ENCODE measurements at regions not wholly inside any gene's neighbourhood (a gene's known extent, or its start where the extent isn't known, plus 50 kb on each side); places are given as distances from the start of the nearest gene placed in this dataset.
A peak's percentile ranks its signal among the peaks of the same experiment; 100 is the strongest.

GRCh38 chr12:28827861-28828260 is 321.2 kb upstream of the FAR2 start:
- no peak for DNase-seq

DNA sequence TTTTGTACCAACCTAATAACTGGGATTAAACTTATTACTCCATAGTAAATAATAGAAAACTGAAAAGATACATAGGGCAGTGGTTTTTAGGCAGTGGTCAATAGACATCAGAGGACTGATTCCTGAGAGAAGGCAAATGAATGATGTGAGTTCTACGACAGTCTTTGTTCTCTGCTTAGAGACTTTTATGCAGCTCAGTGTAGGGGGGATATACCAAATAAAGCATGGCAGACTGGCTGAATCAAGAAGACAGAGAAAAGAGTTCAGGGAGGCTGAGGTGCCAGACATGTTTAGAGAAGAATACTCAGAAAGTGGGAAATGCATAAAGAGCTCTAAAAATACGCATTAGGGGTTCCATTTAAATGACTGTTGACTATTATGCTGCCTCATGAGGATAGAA is 320.8 kb upstream of the FAR2 start:
- DNase-seq = no peak

GRCh38 chr12:28830491-28830890 is 318.6 kb upstream of the FAR2 start:
- DNase-seq = no peak

DNA sequence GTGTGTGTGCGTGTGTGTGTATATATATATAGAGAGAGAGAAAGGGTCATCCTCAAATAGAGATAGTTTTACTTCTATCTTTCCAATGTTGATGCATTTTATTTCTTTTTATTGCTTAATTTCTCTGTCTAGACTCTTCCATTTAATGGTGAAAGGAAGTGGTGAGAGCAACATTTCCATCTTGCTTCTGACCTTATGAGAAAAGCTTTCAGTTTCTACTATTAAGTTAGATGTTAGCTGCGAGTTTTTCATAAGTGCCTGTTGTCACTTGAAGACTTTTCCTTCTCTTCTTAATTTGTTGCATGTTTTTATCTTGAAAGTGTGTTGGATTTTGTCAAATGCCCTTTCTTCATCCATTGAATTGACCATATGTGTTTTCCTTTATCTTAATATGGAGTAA is 304.4 kb upstream of the FAR2 start:
- DNase-seq = no peak

GRCh38 chr12:28851781-28852180 is 297.3 kb upstream of the FAR2 start:
- no peak for DNase-seq

DNA sequence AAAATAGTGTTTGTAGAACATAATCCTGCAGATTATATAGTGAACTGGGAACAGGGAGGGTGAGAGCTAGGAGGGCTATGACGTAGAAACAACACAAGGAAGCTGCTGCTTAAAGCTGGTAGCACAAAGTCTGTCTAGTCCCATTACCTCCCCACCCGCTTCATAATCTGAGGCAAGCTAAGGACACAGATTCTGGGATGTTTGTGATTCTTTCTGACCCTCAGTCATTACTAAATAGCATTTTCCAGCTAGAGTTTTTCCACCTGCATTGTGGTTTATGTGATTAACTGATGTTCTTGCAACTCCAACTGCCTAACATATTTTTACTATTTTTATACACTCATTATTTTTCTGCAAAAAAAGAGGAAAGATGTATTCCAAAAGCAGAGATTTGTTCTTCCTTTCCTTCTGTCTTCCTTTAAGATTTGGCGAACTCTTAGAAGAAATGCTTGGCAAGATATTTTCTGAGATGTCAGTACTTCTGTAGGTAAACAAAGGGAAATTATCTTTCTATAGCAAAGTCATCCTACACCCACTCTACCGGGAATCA is 293.2 kb upstream of the FAR2 start:
- DNase-seq = no peak

DNA sequence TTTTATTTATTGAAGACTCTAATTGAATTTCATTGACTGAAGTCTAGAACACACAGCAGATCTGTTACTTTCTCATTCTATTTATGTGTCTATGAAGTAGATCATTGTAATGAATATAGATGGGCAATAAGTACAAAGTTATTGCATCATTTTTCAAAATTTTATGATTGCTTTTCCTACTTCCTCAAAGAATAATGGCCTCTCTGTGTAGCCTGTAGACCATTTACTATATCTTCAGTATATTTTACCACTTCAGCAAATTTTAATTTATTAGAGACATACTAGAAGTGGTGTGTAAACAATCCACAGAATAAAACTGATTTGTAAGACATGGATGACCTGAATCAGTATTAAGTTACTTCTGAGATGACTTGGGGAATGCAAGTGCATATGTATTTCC is 291.7 kb upstream of the FAR2 start:
- no peak for DNase-seq

- no peak for DNase-seq
These were observed 289.5 kb upstream of the FAR2 start for GRCh38 chr12:28859551-28859950.

DNA sequence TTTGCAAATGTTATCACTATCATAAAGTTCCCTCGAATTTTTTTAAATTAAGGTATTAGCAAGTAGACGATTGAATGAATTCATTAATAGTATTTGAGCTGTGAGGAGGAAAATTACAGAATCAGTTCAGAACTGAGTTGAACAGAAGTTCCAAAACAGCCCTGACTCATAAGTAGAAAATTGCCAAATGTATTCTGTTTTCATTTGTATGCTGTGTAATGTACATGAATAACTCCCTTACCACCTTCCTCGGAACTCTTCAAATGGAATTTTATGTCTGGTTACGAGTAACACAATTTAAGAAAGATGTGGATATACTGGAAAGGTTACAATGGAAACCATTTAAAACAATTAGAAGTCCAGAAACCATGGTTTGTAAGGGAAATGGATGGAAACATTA is 283.3 kb upstream of the FAR2 start:
- no peak for DNase-seq

GRCh38 chr12:28866296-28866695 is 282.8 kb upstream of the FAR2 start:
- no peak for DNase-seq

- DNase-seq = no peak
These were observed 282.2 kb upstream of the FAR2 start for GRCh38 chr12:28866715-28867503.

GRCh38 chr12:28868414-28868813 is 280.7 kb upstream of the FAR2 start:
- no peak for DNase-seq

DNA sequence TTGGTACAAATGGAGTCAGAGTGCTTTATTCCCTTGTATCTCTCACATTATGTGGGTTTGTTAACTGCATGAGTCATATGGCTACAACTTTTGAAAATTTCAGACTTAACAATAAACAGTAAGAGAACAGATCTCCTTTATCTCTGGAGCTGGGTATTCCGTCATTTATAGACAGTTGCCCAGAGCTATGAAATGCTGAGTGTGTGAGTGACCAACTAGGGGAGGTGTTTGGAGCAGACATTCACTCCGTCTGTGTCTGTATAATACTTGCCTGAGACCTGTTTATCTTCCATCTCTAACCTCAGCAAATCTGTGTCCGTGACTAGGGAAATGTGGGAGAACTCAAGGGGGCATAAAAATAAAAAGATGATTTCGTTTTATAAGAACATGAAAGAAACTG is 279.9 kb upstream of the FAR2 start:
- no peak for DNase-seq

- DNase-seq = no peak
These were observed 278.1 kb upstream of the FAR2 start for GRCh38 chr12:28870839-28871440.

GRCh38 chr12:28872654-28873268 is 276.3 kb upstream of the FAR2 start:
- peak; percentile 50 for DNase-seq

- DNase-seq = no peak
These were observed 274.3 kb upstream of the FAR2 start for GRCh38 chr12:28874758-28875157.

- no peak for DNase-seq
These were observed 272.8 kb upstream of the FAR2 start for GRCh38 chr12:28876196-28876798.

DNA sequence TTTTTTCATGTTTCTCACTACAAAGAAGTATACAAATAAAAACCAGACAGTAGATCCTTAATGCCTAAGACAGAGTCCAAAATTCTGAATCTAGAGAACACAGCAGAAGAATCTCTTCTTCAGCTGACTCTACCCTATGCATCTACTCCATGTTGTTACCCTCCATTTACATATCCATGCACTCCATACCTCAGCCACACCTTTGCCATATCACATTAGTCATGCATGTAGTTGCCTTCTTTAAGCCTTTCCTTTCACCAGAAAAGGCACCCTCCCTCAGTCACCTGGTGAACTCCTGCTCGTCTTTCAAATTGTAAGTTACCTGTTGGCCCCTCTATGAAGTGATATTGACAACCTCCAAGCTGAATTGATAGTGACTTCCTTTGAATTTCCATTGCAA is 271.2 kb upstream of the FAR2 start:
- no peak for DNase-seq

DNA sequence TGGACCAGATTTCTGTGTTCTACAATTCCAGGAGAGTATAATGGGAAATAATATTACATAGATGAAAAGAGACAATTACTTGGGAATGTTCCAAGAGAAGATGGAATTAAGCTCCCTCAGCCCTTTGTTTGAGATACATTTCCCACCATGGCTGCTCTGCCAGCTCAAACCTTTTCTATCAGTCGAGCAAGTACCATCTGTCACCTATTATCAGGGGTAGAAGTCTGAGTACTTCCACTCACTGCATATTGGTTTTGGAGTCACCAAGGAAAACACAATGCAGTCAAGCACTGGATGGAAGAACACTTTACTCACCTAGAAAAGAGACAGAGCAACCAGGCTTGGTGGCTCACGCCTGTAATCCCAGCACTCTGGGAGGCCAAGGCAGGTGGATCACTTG is 270.4 kb upstream of the FAR2 start:
- no peak for DNase-seq

GRCh38 chr12:28879379-28879778 is 269.7 kb upstream of the FAR2 start:
- DNase-seq = no peak

- no peak for DNase-seq
These were observed 266.6 kb upstream of the FAR2 start for GRCh38 chr12:28882444-28882843.

- no peak for DNase-seq
These were observed 265.6 kb upstream of the FAR2 start for GRCh38 chr12:28883406-28883997.

Data from suppressor macrophage treated with lipopolysaccharide for 4 hours (primary cell).